GM13977 (cell line): ENCODE measurements at regions not wholly inside any gene's neighbourhood (a gene's known extent, or its start where the extent isn't known, plus 50 kb on each side); places are given as distances from the start of the nearest gene placed in this dataset.

Experiments
- DNase-seq: peaks from one replicate; pipeline ENCODE4 v3.0.0; 2012; ENCODE audit warnings: low spot score
- in situ Hi-C: fragments of 300-500 bp; cut with MboI; formaldehyde crosslinking; loops from one replicate; pipeline ENCODE4 v1.12.0; 2022; ENCODE audit warnings: low sequenced_read_pairs, low pct_unique_long_range_greater_than_20kb, mixed read lengths, inconsistent platforms; ENCODE audit not compliant: unreplicated experiment
- TF ChIP-seq, protein P1 (sequence below): IDR thresholded peaks from 2 replicates; pipeline ENCODE4 v1.5.1; 2012; ENCODE audit warnings: mild to moderate bottlenecking, control low read depth; ENCODE audit not compliant: insufficient read depth; ENCODE audit errors: extremely low read depth, missing control alignments

DNA sequence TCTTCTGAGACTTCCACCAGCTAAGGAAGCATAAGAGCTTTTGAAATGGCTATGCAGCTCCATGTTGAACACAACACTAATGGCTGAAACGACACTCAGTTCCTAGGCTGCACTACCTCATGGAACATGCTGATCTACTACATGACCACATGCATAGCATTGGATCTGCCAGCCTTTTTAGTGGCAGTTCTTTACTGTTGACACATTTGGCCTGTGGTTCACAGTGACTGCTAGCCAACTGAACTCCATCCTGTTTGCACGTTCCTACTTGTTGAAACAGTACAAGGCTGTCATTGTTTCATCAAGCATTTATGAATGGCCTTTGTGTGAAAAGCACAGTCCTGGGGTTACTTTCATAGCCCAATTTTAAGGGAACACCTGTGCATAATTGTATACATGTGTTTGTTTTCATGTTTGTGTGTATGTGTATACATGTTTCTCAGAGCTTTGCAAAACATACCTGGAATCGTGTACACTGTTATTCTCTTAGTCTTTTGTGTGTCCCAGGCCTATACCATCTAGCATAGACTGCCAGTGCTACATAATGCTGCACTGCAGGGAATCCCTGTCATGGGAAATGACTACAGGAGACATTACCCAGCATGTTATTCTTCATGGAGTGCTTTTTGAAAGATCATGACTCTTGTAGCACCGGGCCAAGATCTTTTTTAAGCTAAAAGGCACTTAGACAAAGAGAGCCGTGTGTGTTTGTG, 179.6 kb upstream of the ESRRG start:
- TF ChIP-seq, protein P1, sequence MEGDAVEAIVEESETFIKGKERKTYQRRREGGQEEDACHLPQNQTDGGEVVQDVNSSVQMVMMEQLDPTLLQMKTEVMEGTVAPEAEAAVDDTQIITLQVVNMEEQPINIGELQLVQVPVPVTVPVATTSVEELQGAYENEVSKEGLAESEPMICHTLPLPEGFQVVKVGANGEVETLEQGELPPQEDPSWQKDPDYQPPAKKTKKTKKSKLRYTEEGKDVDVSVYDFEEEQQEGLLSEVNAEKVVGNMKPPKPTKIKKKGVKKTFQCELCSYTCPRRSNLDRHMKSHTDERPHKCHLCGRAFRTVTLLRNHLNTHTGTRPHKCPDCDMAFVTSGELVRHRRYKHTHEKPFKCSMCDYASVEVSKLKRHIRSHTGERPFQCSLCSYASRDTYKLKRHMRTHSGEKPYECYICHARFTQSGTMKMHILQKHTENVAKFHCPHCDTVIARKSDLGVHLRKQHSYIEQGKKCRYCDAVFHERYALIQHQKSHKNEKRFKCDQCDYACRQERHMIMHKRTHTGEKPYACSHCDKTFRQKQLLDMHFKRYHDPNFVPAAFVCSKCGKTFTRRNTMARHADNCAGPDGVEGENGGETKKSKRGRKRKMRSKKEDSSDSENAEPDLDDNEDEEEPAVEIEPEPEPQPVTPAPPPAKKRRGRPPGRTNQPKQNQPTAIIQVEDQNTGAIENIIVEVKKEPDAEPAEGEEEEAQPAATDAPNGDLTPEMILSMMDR = no peak
- DNase-seq = no peak
- in situ Hi-C loops = no loop called here

DNA sequence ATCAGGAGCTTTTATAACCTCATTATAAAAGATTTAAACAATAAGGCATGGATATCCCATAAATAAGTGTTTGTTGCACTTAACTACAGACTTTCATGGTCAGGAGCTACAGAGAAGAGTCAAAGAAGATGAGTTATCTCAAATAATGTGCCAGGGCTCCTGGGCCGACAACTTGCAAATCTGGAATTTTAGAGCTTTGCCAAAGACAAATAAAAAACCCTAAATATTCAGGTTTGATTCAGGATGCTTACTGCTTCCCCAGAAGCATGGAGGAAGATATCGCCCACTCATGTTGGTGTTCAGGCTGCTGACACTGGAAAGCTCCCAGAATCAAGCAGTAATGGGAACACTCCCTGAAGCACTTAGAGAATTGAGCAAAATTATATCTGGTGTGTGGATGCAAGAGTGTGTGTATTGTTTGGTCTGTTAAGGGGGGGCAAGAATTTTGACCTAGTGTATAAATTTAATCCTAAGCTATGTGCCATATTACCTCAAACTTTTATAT, 176.9 kb upstream of the ESRRG start:
- in situ Hi-C loops = no loop called here
- DNase-seq = no peak
- TF ChIP-seq, protein P1 = no peak

DNA sequence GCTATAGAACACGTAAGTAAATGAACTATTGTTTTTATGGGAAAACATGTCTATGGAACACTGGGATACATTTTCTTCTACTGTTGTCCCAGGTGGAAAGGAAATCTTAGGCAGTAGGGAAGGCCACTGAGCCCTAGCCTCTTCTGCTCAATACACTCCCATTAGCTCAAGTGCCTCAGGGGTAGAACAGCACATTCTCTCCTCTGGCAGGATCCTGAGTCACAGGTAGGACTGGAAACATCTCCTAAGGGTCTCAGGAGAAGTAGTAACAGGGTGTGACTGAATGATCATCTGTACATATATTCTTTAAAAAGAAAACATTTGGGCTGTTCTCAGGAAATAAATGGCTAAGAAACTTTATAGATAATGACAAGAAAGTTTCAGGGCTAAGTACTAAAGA, 175.6 kb upstream of the ESRRG start:
- in situ Hi-C loops = no loop called here
- TF ChIP-seq, protein P1 = no peak
- no peak for DNase-seq

DNA sequence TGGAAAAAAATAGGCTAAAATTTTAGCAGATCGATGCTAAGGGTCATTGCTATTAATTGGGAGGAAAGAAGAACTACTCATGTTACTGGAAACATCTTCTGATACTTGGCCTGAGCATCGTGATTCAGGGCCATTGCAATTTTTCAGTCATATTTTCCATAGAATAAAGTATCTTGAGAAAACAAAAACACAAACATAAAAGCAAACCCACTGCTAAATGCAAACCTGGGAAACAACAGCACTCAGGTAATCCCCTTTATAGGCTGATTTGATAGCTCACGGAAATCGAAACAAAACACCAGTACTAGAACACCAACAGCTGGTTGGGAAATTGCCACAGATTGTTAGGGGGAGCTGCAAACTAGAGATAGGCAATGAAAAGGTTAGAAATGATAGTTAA, 172.9 kb upstream of the ESRRG start:
- TF ChIP-seq, protein P1 = no peak
- DNase-seq = no peak
- in situ Hi-C loops = no loop called here

DNA sequence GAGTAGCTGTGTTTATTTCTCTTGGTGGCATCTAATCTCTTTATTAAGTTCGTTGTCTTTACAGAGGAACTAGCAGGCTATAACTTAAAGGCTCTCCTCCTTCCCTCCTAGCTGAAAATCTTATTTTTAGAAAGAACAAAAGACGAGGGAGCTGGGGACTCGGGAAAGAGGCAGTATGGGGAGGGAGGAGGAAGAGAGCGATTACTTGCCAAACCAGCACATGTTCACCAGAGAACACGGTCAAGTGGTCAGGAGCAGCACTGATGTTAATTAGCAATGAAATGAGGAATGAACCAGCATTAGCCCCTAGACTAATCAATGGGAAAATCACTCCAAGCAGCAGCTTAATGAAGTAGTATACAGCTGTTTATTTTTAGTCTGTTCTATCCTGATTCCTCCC, 171.3 kb upstream of the ESRRG start:
- TF ChIP-seq, protein P1 = no peak
- in situ Hi-C loops = no loop called here
- DNase-seq = no peak

DNA sequence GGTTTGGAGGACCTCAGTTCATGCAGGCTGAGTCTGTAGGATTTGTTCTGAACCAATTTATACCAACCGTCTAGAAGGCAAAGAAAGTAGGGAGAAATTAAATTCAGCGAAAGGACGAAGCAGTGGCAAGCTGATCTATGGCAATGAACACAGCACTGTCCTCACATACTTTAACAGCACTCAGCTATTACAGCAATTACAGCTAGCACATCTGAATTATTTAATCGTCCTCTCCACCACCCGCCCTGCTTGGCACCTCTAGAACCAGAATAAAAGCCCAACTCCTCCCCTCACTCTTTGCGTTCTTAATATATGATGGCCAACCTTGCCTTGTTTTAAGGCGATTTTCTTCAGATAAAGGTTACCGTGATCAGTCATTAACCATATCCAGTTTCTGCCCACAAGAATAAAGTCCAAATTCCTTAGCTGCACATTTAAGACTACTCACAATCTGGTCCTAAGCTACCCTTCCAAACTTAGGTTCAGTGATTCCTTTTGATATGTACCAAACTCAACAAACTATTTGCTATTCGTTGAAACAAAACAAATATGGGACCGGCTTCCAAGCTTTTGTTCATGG, 169.4 kb upstream of the ESRRG start:
- TF ChIP-seq, protein P1 = no peak
- in situ Hi-C loops = no loop called here

More for the DNA sequence above, 169.4 kb upstream of the ESRRG start:
- no peak for DNase-seq
